Colonic mucosa (tissue), 4 donors: ENCODE measurements at regions not wholly inside any gene's neighbourhood (a gene's known extent, or its start where the extent isn't known, plus 50 kb on each side); places are given as distances from the start of the nearest gene placed in this dataset.

Experiments
- DNase-seq: peaks from one replicate; pipeline ENCODE4 v3.0.0-alpha.2; 2020
- H3K27ac ChIP-seq: fragments of 200-600 bp; one replicate; pipeline ENCODE4 v1.8.0; 2021
- H3K27me3 ChIP-seq: fragments of 200-600 bp; one replicate; pipeline ENCODE4 v1.8.0; 2021
- H3K36me3 ChIP-seq: fragments of 200-600 bp; one replicate; pipeline ENCODE4 v1.8.0; 2021
- H3K4me1 ChIP-seq: fragments of 200-600 bp; one replicate; pipeline ENCODE4 v1.8.0; 2021; ENCODE audit warnings: mild to moderate bottlenecking
- H3K4me3 ChIP-seq: fragments of 200-600 bp; one replicate; pipeline ENCODE4 v1.8.0; 2021
- H3K9ac ChIP-seq, 2 donors: one replicate each; pipeline ENCODE4 v1.7.0; 2013; ENCODE audit warnings: control low read depth in 2 of 2, low read depth in 2 of 2, low read length in 2 of 2
- H3K9me3 ChIP-seq: fragments of 200-600 bp; one replicate; pipeline ENCODE4 v1.8.0; 2021
- CTCF ChIP-seq: fragments of 200-600 bp; IDR thresholded peaks from one replicate; pipeline ENCODE4 v1.8.0; 2022; ENCODE audit warnings: antibody characterized with exemption, mild to moderate bottlenecking
- intact Hi-C: fragments of 100-400 bp; cut with DNase I; formaldehyde crosslinking; loops from one replicate; pipeline ENCODE4 v1.14.1; 2022
- donor health status: healthy.
- donor health status: DM: no; HTN: no; CAD: no.
- donor health status: DM: no; HTN: no; CAD: no.

GRCh38 chr7:10015687-10016086, 958.0 kb upstream of the PHF14 start:
- Histone ChIP-seq H3K27me3 (no peaks in the 10 kb centered on the region), H3K36me3 (no peaks in the 10 kb centered on the region), H3K9me3 (no peaks in the 10 kb centered on the region), H3K9ac (no peak overlapping the region), H3K4me3 (no peak overlapping the region), H3K4me1 (no peaks in the 10 kb centered on the region), H3K27ac (no peak overlapping the region)
- no peak for TF ChIP-seq CTCF
- intact Hi-C loops, result no loop called here
- no peak for DNase-seq

GRCh38 chr7:10022480-10022879, 951.2 kb upstream of the PHF14 start:
- no peak overlapping the region for H3K27ac ChIP-seq

GRCh38 chr7:10022957-10023356, 950.7 kb upstream of the PHF14 start:
- no peak for DNase-seq
- Histone ChIP-seq H3K9me3 (no peaks in the 10 kb centered on the region), H3K9ac (no peak overlapping the region), H3K4me3 (no peak overlapping the region), H3K27me3 (no peaks in the 10 kb centered on the region), H3K27ac (no peak overlapping the region), H3K36me3 (no peaks in the 10 kb centered on the region), H3K4me1 (no peaks in the 10 kb centered on the region)
- TF ChIP-seq CTCF, result no peak
- intact Hi-C loops, result no loop called here

More at GRCh38 chr7:10022480-10022879, 951.2 kb upstream of the PHF14 start:
- H3K9me3 ChIP-seq, result no peaks in the 10 kb centered on the region
- H3K27me3 ChIP-seq, result no peaks in the 10 kb centered on the region
- TF ChIP-seq CTCF, result no peak
- no peak overlapping the region for H3K9ac ChIP-seq
- no peaks in the 10 kb centered on the region for H3K4me1 ChIP-seq
- H3K36me3 ChIP-seq, result no peaks in the 10 kb centered on the region
- intact Hi-C loops, result no loop called here
- H3K4me3 ChIP-seq, result no peak overlapping the region
- DNase-seq, result no peak

- DNase-seq, result no peak
- Histone ChIP-seq H3K27me3 (no peaks in the 10 kb centered on the region), H3K9ac (no peak overlapping the region), H3K4me1 (no peaks in the 10 kb centered on the region), H3K36me3 (no peaks in the 10 kb centered on the region), H3K9me3 (no peaks in the 10 kb centered on the region), H3K27ac (no peak overlapping the region), H3K4me3 (no peak overlapping the region)
- no peak for TF ChIP-seq CTCF
- intact Hi-C loops, result no loop called here
Observed at GRCh38 chr7:10034843-10035556, 938.7 kb upstream of the PHF14 start.

GRCh38 chr7:10036693-10037092, 937.0 kb upstream of the PHF14 start:
- no peaks in the 10 kb centered on the region for H3K4me1 ChIP-seq
- H3K4me3 ChIP-seq, result no peak overlapping the region
- H3K9me3 ChIP-seq, result no peaks in the 10 kb centered on the region
- H3K9ac ChIP-seq, result no peak overlapping the region
- H3K27ac ChIP-seq, result no peak overlapping the region
- H3K36me3 ChIP-seq, result no peaks in the 10 kb centered on the region
- DNase-seq, result no peak
- H3K27me3 ChIP-seq, result no peaks in the 10 kb centered on the region
- no peak for TF ChIP-seq CTCF
- intact Hi-C loops, result no loop called here
